ENCODE measurements at regions not wholly inside any gene's neighbourhood (a gene's known extent, or its start where the extent isn't known, plus 50 kb on each side); places are given as distances from the start of the nearest gene placed in this dataset.

GRCh38 chr16:62678796-62679195 lies 642.6 kb upstream of the CDH8 start:
- no peaks in the 10 kb centered on the region for H3K36me3 ChIP-seq (ENCODE audit: control insufficient read depth in 2 of 2, insufficient read depth in 2 of 2, low read length in 1 of 2)
- FAIRE-seq, result no peak
- RAD21 ChIA-PET (ENCODE audit: unreplicated experiment), result no interaction called here
- TF ChIP-seq CBX5 (IDR thresholded peaks at IDR 0.05; ENCODE audit: low read depth), result peak; percentile 92; the same call in 1 of the 2 replicates
- no peak for TF ChIP-seq YY1 (IDR thresholded peaks at IDR 0.05; ENCODE audit: low read depth, low read length)
- TF ChIP-seq HCFC1 (IDR thresholded peaks at IDR 0.05; ENCODE audit: low read length), result no peak
- SMC1A ChIA-PET (ENCODE audit: uncharacterized antibody, unreplicated experiment), result interaction anchor here (1.8 kb wide), 1 partner anchor 39 kb away, joined by 4 read pairs; no protein-coding TSS in a partner anchor
- POLR2A ChIA-PET, result no interaction called here
- H3K79me2 ChIP-seq (ENCODE audit: control insufficient read depth, insufficient read depth, low read length), result no peaks in the 10 kb centered on the region
- no peak overlapping the region for H3K4me3 ChIP-seq
- no peaks in the 10 kb centered on the region for H4K20me1 ChIP-seq (ENCODE audit: control insufficient read depth, insufficient read depth)
- in situ Hi-C loops (cut with MboI), result no loop called here
- peaks cover 3% of the 10 kb centered on the region; the same call in 2 of the 3 replicates for H3K9me3 ChIP-seq (replicated peaks; ENCODE audit: control insufficient read depth, insufficient read depth, low read length)
- no peak overlapping the region for H3K9ac ChIP-seq (ENCODE audit: control insufficient read depth, insufficient read depth, low read length)
- CTCF ChIA-PET, result no interaction called here
- WGBS (ENCODE audit: insufficient coverage, insufficient replicate concordance, low lambda C conversion rate, missing lambda C conversion rate), result 49% methylated on average over 4 of the region's 4 CpGs
- DNase-seq (ENCODE audit: low read depth, low spot score), result no peak
- H3K27me3 ChIP-seq (replicated peaks in 1 of 2; ENCODE audit: control insufficient read depth in 2 of 2, insufficient read depth in 2 of 2, low read length in 1 of 2), result no peaks in the 10 kb centered on the region
- H3K4me1 ChIP-seq (ENCODE audit: control insufficient read depth, insufficient read depth, low read length), result no peaks in the 10 kb centered on the region
- intact Hi-C loops (cut with micrococcal nuclease; ENCODE audit: unreplicated experiment), result no loop called here
- H3K4me2 ChIP-seq (ENCODE audit: control insufficient read depth, insufficient read depth), result no peak overlapping the region
- no TSS peak for BruUV-seq (replicated peaks)
- no peak overlapping the region for H2AFZ ChIP-seq (ENCODE audit: control insufficient read depth, low read depth, low read length)
- ATAC-seq, result no peak
- no peak overlapping the region for H3K27ac ChIP-seq (ENCODE audit: control insufficient read depth, insufficient read depth)

DNA sequence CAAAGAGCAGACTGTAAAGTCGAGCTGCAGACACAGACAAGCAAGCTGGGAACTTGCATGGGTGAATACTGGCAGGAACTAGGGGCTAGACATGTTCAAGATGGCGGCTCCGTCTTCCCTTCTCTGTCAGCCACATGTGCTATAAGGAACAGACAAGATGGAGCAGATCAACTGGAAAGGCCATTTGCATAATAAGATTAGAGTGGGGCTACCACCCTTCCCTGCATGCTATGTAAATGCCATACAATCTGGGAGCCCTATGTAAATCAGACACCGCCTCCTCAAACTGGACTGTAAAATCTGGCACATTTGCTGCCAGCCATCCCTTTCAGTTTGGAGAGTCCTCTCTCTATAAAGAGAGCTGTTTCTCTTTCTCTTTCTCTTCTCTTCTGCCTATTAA lies 640.1 kb upstream of the CDH8 start:
- ChIA-PET SMC1A (ENCODE audit: uncharacterized antibody, unreplicated experiment) (no interaction called here), RAD21 (ENCODE audit: unreplicated experiment) (interaction anchor here (1.0 kb wide), 1 partner anchor 63 kb away, joined by 3 read pairs; no protein-coding TSS in a partner anchor), CTCF (no interaction called here), POLR2A (no interaction called here)
- BruUV-seq (replicated peaks), result no TSS peak
- H3K4me3 ChIP-seq, result no peak overlapping the region
- no peak for ATAC-seq
- intact Hi-C loops (cut with micrococcal nuclease; ENCODE audit: unreplicated experiment) (no loop called here), in situ Hi-C loops (cut with MboI) (no loop called here)
- peaks cover 3% of the 10 kb centered on the region; the same call in 2 of the 3 replicates for H3K9me3 ChIP-seq (replicated peaks; ENCODE audit: control insufficient read depth, insufficient read depth, low read length)
- no peak for DNase-seq (ENCODE audit: low read depth, low spot score)
- no peak overlapping the region for H3K27ac ChIP-seq (ENCODE audit: control insufficient read depth, insufficient read depth)
- H2AFZ ChIP-seq (ENCODE audit: control insufficient read depth, low read depth, low read length), result no peak overlapping the region
- H4K20me1 ChIP-seq (ENCODE audit: control insufficient read depth, insufficient read depth), result no peaks in the 10 kb centered on the region
- no peaks in the 10 kb centered on the region for H3K36me3 ChIP-seq (ENCODE audit: control insufficient read depth in 2 of 2, insufficient read depth in 2 of 2, low read length in 1 of 2)
- 24% methylated on average over 4 of the region's 4 CpGs for WGBS (ENCODE audit: insufficient coverage, insufficient replicate concordance, low lambda C conversion rate, missing lambda C conversion rate)
- no peaks in the 10 kb centered on the region for H3K27me3 ChIP-seq (replicated peaks in 1 of 2; ENCODE audit: control insufficient read depth in 2 of 2, insufficient read depth in 2 of 2, low read length in 1 of 2)
- FAIRE-seq, result no peak
- H3K4me2 ChIP-seq (ENCODE audit: control insufficient read depth, insufficient read depth), result no peak overlapping the region
- H3K79me2 ChIP-seq (ENCODE audit: control insufficient read depth, insufficient read depth, low read length), result no peaks in the 10 kb centered on the region
- no peaks in the 10 kb centered on the region for H3K4me1 ChIP-seq (ENCODE audit: control insufficient read depth, insufficient read depth, low read length)
- no peak overlapping the region for H3K9ac ChIP-seq (ENCODE audit: control insufficient read depth, insufficient read depth, low read length)
- TF ChIP-seq RCOR1 (conservative IDR thresholded peaks at IDR 0.05; ENCODE audit: low read depth, low read length) (no peak), MTA3 (IDR thresholded peaks at IDR 0.05; ENCODE audit: borderline replicate concordance, low read length) (no peak), POLR2AphosphoS2 (IDR thresholded peaks at IDR 0.05; ENCODE audit: low read depth, low read length) (no peak), CREB1 (IDR thresholded peaks at IDR 0.05; ENCODE audit: low read depth) (no peak), MYB (IDR thresholded peaks at IDR 0.05; ENCODE audit: borderline replicate concordance, low read depth, low read length) (no peak), CEBPB (IDR thresholded peaks at IDR 0.05; ENCODE audit: borderline replicate concordance in 1 of 2, low read depth in 2 of 2, low read length in 2 of 2) (no peak)
- TF ChIP-seq, protein P1, sequence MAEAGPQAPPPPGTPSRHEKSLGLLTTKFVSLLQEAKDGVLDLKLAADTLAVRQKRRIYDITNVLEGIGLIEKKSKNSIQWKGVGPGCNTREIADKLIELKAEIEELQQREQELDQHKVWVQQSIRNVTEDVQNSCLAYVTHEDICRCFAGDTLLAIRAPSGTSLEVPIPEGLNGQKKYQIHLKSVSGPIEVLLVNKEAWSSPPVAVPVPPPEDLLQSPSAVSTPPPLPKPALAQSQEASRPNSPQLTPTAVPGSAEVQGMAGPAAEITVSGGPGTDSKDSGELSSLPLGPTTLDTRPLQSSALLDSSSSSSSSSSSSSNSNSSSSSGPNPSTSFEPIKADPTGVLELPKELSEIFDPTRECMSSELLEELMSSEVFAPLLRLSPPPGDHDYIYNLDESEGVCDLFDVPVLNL (IDR thresholded peaks at IDR 0.05; ENCODE audit: low read depth, low read length), result no peak
- TF ChIP-seq, protein P2, sequence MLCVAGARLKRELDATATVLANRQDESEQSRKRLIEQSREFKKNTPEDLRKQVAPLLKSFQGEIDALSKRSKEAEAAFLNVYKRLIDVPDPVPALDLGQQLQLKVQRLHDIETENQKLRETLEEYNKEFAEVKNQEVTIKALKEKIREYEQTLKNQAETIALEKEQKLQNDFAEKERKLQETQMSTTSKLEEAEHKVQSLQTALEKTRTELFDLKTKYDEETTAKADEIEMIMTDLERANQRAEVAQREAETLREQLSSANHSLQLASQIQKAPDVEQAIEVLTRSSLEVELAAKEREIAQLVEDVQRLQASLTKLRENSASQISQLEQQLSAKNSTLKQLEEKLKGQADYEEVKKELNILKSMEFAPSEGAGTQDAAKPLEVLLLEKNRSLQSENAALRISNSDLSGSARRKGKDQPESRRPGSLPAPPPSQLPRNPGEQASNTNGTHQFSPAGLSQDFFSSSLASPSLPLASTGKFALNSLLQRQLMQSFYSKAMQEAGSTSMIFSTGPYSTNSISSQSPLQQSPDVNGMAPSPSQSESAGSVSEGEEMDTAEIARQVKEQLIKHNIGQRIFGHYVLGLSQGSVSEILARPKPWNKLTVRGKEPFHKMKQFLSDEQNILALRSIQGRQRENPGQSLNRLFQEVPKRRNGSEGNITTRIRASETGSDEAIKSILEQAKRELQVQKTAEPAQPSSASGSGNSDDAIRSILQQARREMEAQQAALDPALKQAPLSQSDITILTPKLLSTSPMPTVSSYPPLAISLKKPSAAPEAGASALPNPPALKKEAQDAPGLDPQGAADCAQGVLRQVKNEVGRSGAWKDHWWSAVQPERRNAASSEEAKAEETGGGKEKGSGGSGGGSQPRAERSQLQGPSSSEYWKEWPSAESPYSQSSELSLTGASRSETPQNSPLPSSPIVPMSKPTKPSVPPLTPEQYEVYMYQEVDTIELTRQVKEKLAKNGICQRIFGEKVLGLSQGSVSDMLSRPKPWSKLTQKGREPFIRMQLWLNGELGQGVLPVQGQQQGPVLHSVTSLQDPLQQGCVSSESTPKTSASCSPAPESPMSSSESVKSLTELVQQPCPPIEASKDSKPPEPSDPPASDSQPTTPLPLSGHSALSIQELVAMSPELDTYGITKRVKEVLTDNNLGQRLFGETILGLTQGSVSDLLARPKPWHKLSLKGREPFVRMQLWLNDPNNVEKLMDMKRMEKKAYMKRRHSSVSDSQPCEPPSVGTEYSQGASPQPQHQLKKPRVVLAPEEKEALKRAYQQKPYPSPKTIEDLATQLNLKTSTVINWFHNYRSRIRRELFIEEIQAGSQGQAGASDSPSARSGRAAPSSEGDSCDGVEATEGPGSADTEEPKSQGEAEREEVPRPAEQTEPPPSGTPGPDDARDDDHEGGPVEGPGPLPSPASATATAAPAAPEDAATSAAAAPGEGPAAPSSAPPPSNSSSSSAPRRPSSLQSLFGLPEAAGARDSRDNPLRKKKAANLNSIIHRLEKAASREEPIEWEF (IDR thresholded peaks at IDR 0.05; ENCODE audit: insufficient replicate concordance, low read depth, low read length), result no peak
- TF ChIP-seq, protein P3, sequence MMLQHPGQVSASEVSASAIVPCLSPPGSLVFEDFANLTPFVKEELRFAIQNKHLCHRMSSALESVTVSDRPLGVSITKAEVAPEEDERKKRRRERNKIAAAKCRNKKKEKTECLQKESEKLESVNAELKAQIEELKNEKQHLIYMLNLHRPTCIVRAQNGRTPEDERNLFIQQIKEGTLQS (IDR thresholded peaks at IDR 0.05; ENCODE audit: borderline replicate concordance, extremely low read depth, low read depth, low read length), result no peak
